Mesothelial cell of epicardium (in vitro differentiated cells): ENCODE measurements at regions not wholly inside any gene's neighbourhood (a gene's known extent, or its start where the extent isn't known, plus 50 kb on each side); places are given as distances from the start of the nearest gene placed in this dataset.
"Not testable (repeated sequence)": the region's sequence is repeated elsewhere in the genome, so short reads cannot be mapped to it uniquely, and the experiment has no call there.

Experiments used
- DNase-seq, 2 experiments: peaks; one replicate each; pipeline ENCODE4 v3.0.0; 2021; ENCODE audit warnings: low spot score in 2 of 2; ENCODE audit not compliant: unreplicated experiment in 2 of 2
- H3K27ac Mint-ChIP-seq: 2 replicates; pipeline ENCODE4 v1.8.0; 2021; ENCODE audit warnings: mixed read lengths
- H3K27me3 Mint-ChIP-seq: 2 replicates; pipeline ENCODE4 v1.8.0; 2021; ENCODE audit warnings: low read depth, mixed read lengths
- H3K36me3 Mint-ChIP-seq: 2 replicates; pipeline ENCODE4 v1.8.0; 2021; ENCODE audit warnings: mixed read lengths
- H3K4me1 Mint-ChIP-seq: 2 replicates; pipeline ENCODE4 v1.8.0; 2021; ENCODE audit warnings: mixed read lengths
- H3K4me3 Mint-ChIP-seq: 2 replicates; pipeline ENCODE4 v1.8.0; 2021; ENCODE audit warnings: mild to moderate bottlenecking, moderate library complexity, mixed read lengths
- H3K9me3 Mint-ChIP-seq: 2 replicates; pipeline ENCODE4 v1.8.0; 2021; ENCODE audit warnings: mixed read lengths
- CTCF ChIP-seq: fragments of 200-600 bp; sonication (generic); IDR thresholded peaks from one replicate; pipeline ENCODE4 v1.5.0; 2021; ENCODE audit warnings: antibody characterized with exemption; ENCODE audit not compliant: unreplicated experiment

GRCh38 chr18:30160124-30160523 is 882.4 kb downstream of the DSC3 start:
- no peak for DNase-seq
- no peaks in the 10 kb centered on the region for H3K9me3 Mint-ChIP-seq
- H3K27me3 Mint-ChIP-seq = no peaks in the 10 kb centered on the region
- no peak overlapping the region for H3K27ac Mint-ChIP-seq
- no peak for TF ChIP-seq CTCF
- H3K36me3 Mint-ChIP-seq = no peaks in the 10 kb centered on the region
- no peak overlapping the region for H3K4me3 Mint-ChIP-seq
- no peaks in the 10 kb centered on the region for H3K4me1 Mint-ChIP-seq

GRCh38 chr18:30150586-30151250 is 891.8 kb downstream of the DSC3 start:
- no peak overlapping the region for H3K4me3 Mint-ChIP-seq
- no peaks in the 10 kb centered on the region for H3K9me3 Mint-ChIP-seq
- peaks cover 7% of the 10 kb centered on the region for H3K4me1 Mint-ChIP-seq
- no peak for TF ChIP-seq CTCF
- H3K27ac Mint-ChIP-seq = no peak overlapping the region
- peaks cover 5% of the 10 kb centered on the region for H3K27me3 Mint-ChIP-seq
- no peak for DNase-seq
- no peaks in the 10 kb centered on the region for H3K36me3 Mint-ChIP-seq

- no peak overlapping the region for H3K27ac Mint-ChIP-seq
- no peak overlapping the region for H3K4me3 Mint-ChIP-seq
- no peak for TF ChIP-seq CTCF
- H3K4me1 Mint-ChIP-seq = peaks cover 7% of the 10 kb centered on the region
- H3K9me3 Mint-ChIP-seq = peaks cover 5% of the 10 kb centered on the region
- no peaks in the 10 kb centered on the region for H3K36me3 Mint-ChIP-seq
- DNase-seq = no peak
- H3K27me3 Mint-ChIP-seq = peaks cover 7% of the 10 kb centered on the region
These were observed 893.0 kb downstream of the DSC3 start for GRCh38 chr18:30149585-30149984.

- DNase-seq = no peak
- Mint-ChIP-seq H3K27me3 (peaks cover 3% of the 10 kb centered on the region), H3K4me3 (no peak overlapping the region), H3K27ac (no peak overlapping the region), H3K36me3 (no peaks in the 10 kb centered on the region), H3K4me1 (peaks cover 6% of the 10 kb centered on the region), H3K9me3 (peaks cover 28% of the 10 kb centered on the region)
- TF ChIP-seq CTCF = no peak
These were observed 899.7 kb downstream of the DSC3 start for GRCh38 chr18:30142870-30143269.

GRCh38 chr18:30142248-30142647 is 900.3 kb downstream of the DSC3 start:
- H3K27me3 Mint-ChIP-seq = peaks cover 3% of the 10 kb centered on the region
- DNase-seq = no peak
- peaks cover 28% of the 10 kb centered on the region for H3K9me3 Mint-ChIP-seq
- no peak overlapping the region for H3K4me3 Mint-ChIP-seq
- no peak overlapping the region for H3K27ac Mint-ChIP-seq
- peaks cover under 1% of the 10 kb centered on the region for H3K4me1 Mint-ChIP-seq
- TF ChIP-seq CTCF = no peak
- H3K36me3 Mint-ChIP-seq = no peaks in the 10 kb centered on the region

- DNase-seq, H3K27ac Mint-ChIP-seq, H3K27me3 Mint-ChIP-seq, H3K36me3 Mint-ChIP-seq, H3K4me3 Mint-ChIP-seq, H3K4me1 Mint-ChIP-seq: not testable (repeated sequence)
- H3K9me3 Mint-ChIP-seq = peaks cover 28% of the 10 kb centered on the region
These were observed 901.0 kb downstream of the DSC3 start for GRCh38 chr18:30141506-30141905.
